Fibroblast of skin of scalp (primary cell): ENCODE measurements at regions not wholly inside any gene's neighbourhood (a gene's known extent, or its start where the extent isn't known, plus 50 kb on each side); places are given as distances from the start of the nearest gene placed in this dataset.
"Not testable (repeated sequence)": the region's sequence is repeated elsewhere in the genome, so short reads cannot be mapped to it uniquely, and the experiment has no call there.

Experiments used
- DNase-seq: peaks from one replicate; pipeline ENCODE4 v3.0.0-alpha.2; 2013

DNA sequence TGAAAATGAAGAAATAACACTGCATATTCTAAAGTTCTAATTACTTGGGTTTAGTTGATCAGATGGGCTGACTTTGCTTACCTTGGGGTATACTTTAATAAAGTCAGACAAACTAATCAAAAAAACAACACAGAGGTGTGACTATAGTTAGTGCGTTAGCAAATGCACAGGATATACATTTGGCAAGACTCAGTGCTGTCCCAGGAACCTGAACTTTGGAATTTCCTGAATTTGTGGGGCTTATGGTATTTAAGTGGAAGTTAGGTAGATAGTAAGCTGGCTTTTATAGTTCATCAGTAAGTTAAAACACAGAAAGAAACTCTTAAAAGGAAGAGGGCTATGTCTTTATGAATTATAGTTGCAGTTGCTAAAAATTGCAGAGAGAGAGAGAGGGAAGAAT is 302.6 kb upstream of the DDI1 start:
- no peak for DNase-seq

DNA sequence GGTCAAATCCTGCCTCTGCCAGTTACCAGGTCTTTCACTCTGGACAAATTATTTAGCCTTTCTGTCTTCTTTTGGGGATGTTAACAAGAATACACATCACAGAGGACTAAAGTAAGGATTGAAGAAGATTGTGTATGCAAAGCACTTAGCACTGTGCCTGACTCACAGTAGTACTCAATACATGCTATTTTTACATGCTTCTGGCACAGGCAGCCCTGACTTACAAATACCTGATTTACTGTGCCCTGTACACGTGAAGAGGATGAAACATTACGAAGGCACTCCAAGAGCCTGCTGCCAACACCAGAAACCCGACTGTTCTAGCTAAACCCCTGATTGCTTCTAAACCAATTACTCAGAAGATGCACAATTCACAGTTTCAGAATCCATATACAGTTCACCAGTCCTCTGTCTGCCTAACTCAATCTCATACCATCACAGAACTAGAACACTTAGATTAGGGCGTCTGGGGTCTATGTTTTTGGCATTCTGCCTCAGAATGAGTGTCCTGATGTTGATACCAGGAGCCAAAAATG is 300.9 kb upstream of the DDI1 start:
- no peak for DNase-seq

GRCh38 chr11:103736315-103737036 is 300.0 kb upstream of the DDI1 start:
- no peak for DNase-seq

- DNase-seq, result no peak
Measured at GRCh38 chr11:103737037-103737622, 299.3 kb upstream of the DDI1 start.

- no peak for DNase-seq
Measured at GRCh38 chr11:103737747-103738146, 298.7 kb upstream of the DDI1 start.

DNA sequence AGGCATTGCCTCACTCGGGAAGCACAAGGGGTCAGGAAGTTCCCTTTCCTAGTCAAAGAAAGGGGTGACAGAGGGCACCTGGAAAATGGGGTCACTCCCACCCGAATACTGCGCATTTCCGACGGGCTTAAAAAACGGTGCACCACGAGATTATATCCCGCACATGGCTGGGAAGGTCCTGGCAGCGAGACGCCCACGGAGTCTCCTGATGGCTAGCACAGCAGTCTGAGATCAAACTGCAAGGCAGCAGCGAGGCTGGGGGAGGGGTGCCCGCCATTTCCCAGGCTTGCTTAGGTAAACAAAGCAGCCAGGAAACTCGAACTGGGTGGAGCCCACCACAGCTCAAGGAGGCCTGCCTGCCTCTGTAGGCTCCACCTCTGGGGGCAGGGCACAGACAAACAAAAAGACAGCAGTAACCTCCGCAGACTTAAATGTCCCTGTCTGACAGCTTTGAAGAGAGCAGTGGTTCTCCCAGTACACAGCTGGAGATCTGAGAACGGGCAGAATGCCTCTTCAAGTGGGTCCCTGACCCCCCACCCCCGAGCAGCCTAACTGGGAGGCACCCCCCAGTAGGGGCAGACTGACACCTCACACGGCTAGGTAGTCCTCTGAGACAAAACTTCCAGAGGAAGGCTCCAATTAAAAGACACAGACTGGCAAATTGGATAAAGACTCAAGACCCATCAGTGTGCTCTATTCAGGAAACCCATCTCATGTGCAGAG is 297.2 kb upstream of the DDI1 start:
- DNase-seq, result not testable (repeated sequence)

- no peak for DNase-seq
Measured at GRCh38 chr11:103744496-103745153, 291.8 kb upstream of the DDI1 start.

DNA sequence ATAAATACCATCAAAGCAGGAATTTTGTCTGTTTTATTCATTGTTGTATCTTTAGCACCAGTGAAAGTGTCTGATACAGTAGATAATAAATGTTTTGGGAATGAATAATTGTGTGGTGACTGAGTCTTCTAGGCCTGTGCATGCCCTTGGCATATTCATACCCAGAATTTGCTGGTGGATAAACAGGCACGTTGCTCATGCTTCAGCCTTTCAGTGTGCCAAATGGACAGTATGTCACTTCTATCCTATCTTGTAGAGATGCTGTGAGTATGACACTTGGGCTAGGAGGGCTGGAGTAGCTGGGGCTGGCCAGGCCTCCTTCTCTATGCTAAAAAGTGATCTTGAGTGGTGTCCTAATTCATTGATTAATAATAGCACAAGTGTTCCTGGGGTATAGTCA is 287.3 kb upstream of the DDI1 start:
- no peak for DNase-seq

DNA sequence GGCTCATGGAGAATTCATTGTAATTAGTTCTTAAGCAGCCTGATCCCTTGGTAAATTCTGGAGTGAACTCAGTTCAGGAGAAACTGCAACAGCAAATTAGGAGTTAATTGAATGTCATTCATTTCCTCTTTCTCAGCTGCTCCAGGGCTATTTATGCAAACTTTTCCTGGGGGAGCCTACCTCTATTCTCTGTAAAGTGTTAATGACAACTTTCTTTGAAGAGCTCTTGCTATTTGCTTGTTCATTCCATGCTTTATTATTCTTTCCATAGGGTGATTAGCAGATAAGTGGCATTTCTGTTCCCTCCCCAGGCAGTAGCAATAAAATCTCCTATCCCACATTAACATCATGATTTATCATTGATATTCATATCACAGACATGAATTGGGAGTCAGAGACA is 267.6 kb upstream of the DDI1 start:
- no peak for DNase-seq

DNA sequence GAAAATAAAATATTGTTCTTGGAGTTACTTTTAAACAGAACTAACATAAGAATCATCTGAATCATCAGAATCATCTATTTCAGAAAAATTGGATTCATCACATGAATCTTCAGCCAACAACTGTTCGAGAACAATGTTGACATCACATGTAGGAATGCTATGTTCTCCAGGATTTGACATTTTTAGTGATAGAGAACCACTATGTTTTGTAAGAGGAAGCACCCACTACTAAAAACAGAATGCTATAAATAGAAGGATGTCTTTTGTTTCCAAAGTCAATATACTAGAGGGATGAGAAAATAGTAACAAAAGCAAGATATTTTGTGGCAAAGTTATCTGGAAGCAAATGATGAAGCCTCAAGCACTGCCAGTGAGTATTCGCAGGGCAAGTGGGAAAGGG is 263.4 kb upstream of the DDI1 start:
- DNase-seq, result peak; percentile 88

DNA sequence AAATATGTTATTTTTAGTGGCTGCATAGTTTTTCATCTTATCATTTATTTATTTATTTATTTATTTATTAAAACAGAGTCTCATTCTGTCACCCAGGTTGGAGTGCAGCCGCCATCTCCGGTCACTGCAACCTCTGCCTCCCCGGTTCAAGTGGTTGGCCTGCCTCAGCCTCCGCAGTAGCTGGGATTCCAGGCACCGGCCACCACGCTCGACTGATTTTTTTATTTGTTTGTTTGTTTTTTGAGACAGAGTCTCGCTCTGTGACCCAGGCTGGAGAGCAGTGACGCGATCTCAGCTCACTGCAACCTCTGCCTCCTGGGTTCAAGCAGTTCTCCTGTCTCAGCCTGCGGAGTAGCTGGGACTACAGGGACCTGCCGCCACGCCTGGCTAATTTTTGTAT is 262.9 kb upstream of the DDI1 start:
- no peak for DNase-seq

DNA sequence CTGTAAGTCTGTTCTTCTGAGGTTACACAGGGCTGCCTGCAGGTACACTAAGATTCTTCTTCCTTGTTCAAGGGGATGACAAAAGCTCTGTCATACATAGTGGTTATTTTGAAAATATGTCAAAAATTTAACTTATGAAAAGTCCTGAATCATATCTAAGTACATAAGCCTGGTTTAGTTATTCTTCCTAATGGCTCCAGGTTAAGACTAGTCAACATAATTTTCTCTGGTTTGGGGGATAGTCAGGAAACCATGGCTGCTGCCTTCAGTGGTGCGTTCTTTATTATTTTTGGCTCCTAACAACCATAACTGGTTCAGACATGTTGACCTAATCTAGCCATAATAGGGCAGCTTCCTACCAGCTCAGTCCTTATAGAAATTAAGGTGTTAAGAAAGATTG is 257.4 kb upstream of the DDI1 start:
- peak; percentile 33 for DNase-seq

DNA sequence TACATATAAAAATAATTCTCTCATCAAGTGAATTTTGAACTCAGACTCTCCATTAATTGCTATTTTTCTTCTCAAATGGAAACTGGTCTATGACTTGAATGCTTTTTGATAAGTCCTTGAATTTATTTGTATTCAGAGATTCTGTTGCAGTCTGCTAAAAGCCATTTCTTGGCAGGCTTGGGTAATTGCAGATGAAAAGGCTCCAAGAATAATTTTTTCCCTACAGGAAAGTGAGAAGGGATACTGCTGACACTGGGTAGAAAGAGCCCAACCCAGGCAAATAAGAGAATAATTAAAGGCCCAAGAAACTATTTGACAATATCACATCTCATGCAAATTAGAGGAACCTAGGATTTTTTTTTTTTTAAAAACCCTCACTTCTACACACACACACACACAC is 246.5 kb upstream of the DDI1 start:
- DNase-seq, result no peak

GRCh38 chr11:103792981-103793468 is 243.4 kb upstream of the DDI1 start:
- DNase-seq, result peak; percentile 40

DNA sequence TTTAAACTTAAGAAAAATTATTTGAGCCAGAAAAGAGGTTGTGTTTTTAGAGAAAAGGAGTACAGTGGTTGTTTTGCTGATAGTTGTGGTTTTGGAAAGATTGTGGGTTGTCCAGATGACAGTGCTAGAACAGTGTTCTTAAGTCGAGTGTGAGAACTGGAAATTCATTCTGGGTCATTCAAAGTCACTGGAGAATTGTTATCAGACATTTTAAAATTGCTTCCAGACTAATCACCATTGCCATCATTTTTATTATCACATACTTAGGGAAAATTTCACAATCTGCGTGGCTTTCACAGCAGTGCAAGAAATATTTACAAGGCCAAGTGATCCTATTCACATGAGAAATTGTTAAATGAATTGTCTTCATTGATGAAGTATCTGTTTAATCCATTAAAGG is 242.2 kb upstream of the DDI1 start:
- DNase-seq, result peak; percentile 76

DNA sequence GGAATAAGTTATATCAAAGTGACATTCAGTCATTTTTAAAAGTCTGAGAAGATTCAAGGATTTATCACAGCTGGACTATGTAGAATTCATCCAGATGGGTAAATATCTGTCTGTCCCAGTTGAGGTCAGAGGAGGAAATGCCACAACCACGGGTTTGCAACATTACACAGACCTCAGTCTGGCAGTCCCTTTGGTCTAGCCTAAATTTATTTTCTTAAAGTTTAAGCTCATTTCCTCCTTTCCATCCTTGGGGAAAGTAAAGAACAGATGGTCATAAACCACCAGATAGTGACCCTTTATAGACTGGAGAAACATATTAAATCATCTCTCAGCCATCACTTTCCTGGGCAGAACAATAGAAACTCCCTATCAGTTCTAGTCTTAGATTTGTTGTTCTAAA is 238.4 kb upstream of the DDI1 start:
- DNase-seq, result peak; percentile 87

DNA sequence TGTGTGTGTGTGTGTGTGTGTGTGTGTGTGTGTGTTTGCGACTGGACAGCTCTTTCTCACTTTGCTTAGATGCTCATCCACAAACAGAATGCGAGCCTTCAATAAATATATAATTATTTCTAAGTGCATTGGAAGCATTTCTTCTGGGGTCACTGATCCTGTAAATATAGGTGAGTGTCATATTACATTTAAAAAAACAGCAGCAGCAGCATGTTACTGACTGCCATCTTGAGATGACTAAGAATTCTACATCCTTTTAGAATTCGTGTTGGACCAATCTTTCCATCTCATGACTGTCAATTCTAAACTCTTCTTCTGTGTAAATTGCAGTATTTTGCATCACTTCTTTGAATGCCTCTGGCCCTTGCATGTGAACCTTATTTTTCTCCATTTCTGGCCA is 238.0 kb upstream of the DDI1 start:
- peak; percentile 30 for DNase-seq

GRCh38 chr11:103800406-103801114 is 235.9 kb upstream of the DDI1 start:
- no peak for DNase-seq

GRCh38 chr11:103803062-103803461 is 233.4 kb upstream of the DDI1 start:
- DNase-seq, result peak; percentile 73

GRCh38 chr11:103805688-103806009 is 230.8 kb upstream of the DDI1 start:
- peak; percentile 9 for DNase-seq

- peak; percentile 85 for DNase-seq
Measured at GRCh38 chr11:103806130-103806895, 230.1 kb upstream of the DDI1 start.

- peak; percentile 11 for DNase-seq
Measured at GRCh38 chr11:103807806-103808205, 228.6 kb upstream of the DDI1 start.
